HL-60 (cell line): ENCODE measurements at regions not wholly inside any gene's neighbourhood (a gene's known extent, or its start where the extent isn't known, plus 50 kb on each side); places are given as distances from the start of the nearest gene placed in this dataset.

Experiments
- GABPA ChIP-seq: IDR thresholded peaks from 2 replicates; pipeline ENCODE4 v1.6.1; 2012; ENCODE audit warnings: low read depth
- POLR2AphosphoS5 ChIP-seq: IDR thresholded peaks from 2 replicates; pipeline ENCODE4 v1.6.1; 2012; ENCODE audit warnings: low read depth
- SPI1 ChIP-seq: IDR thresholded peaks from 2 replicates; pipeline ENCODE4 v1.6.1; 2012; ENCODE audit warnings: low read depth, mild to moderate bottlenecking, borderline replicate concordance
- TF ChIP-seq, protein P1 (sequence below): IDR thresholded peaks from one replicate; pipeline ENCODE4 v1.5.1; 2011; ENCODE audit warnings: low read length, control low read depth, inconsistent platforms; ENCODE audit not compliant: insufficient read depth
- TF ChIP-seq, protein P2 (sequence below): IDR thresholded peaks from 2 replicates; pipeline ENCODE4 v1.6.1; 2012; ENCODE audit warnings: low read depth; ENCODE audit not compliant: insufficient replicate concordance

GRCh38 chr17:69722518-69722917, 308.0 kb downstream of the MAP2K6 start:
- TF ChIP-seq, protein P1, sequence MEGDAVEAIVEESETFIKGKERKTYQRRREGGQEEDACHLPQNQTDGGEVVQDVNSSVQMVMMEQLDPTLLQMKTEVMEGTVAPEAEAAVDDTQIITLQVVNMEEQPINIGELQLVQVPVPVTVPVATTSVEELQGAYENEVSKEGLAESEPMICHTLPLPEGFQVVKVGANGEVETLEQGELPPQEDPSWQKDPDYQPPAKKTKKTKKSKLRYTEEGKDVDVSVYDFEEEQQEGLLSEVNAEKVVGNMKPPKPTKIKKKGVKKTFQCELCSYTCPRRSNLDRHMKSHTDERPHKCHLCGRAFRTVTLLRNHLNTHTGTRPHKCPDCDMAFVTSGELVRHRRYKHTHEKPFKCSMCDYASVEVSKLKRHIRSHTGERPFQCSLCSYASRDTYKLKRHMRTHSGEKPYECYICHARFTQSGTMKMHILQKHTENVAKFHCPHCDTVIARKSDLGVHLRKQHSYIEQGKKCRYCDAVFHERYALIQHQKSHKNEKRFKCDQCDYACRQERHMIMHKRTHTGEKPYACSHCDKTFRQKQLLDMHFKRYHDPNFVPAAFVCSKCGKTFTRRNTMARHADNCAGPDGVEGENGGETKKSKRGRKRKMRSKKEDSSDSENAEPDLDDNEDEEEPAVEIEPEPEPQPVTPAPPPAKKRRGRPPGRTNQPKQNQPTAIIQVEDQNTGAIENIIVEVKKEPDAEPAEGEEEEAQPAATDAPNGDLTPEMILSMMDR, result no peak
- TF ChIP-seq, protein P2, sequence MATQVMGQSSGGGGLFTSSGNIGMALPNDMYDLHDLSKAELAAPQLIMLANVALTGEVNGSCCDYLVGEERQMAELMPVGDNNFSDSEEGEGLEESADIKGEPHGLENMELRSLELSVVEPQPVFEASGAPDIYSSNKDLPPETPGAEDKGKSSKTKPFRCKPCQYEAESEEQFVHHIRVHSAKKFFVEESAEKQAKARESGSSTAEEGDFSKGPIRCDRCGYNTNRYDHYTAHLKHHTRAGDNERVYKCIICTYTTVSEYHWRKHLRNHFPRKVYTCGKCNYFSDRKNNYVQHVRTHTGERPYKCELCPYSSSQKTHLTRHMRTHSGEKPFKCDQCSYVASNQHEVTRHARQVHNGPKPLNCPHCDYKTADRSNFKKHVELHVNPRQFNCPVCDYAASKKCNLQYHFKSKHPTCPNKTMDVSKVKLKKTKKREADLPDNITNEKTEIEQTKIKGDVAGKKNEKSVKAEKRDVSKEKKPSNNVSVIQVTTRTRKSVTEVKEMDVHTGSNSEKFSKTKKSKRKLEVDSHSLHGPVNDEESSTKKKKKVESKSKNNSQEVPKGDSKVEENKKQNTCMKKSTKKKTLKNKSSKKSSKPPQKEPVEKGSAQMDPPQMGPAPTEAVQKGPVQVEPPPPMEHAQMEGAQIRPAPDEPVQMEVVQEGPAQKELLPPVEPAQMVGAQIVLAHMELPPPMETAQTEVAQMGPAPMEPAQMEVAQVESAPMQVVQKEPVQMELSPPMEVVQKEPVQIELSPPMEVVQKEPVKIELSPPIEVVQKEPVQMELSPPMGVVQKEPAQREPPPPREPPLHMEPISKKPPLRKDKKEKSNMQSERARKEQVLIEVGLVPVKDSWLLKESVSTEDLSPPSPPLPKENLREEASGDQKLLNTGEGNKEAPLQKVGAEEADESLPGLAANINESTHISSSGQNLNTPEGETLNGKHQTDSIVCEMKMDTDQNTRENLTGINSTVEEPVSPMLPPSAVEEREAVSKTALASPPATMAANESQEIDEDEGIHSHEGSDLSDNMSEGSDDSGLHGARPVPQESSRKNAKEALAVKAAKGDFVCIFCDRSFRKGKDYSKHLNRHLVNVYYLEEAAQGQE, result no peak
- TF ChIP-seq POLR2AphosphoS5 (no peak), GABPA (no peak), SPI1 (no peak)
